GM23338 (cell line): ENCODE measurements at regions not wholly inside any gene's neighbourhood (a gene's known extent, or its start where the extent isn't known, plus 50 kb on each side); places are given as distances from the start of the nearest gene placed in this dataset.

ENCODE experiments used
- ATAC-seq: fragments of 200-7000 bp; cut with Tn5 transposase; 3 replicates; pipeline ENCODE4 v1.9.1; 2020
- DNase-seq: peaks from one replicate; pipeline ENCODE4 v3.0.0-alpha.2; 2015; ENCODE audit warnings: low spot score
- H2AFZ ChIP-seq: fragments of 200-600 bp; sonication (generic); 2 replicates; pipeline ENCODE4 v1.8.0; 2016; ENCODE audit warnings: antibody characterized with exemption, mild to moderate bottlenecking, moderate library complexity
- H3F3A ChIP-seq: fragments of 200-600 bp; sonication (generic); replicated peaks from 2 replicates; pipeline ENCODE4 v1.8.0; 2017; ENCODE audit warnings: antibody characterized with exemption, mixed run types, low read depth
- H3K27ac ChIP-seq: fragments of 200-600 bp; sonication (generic); 2 replicates; pipeline ENCODE4 v1.6.1; 2016; ENCODE audit warnings: low read depth
- H3K27me3 ChIP-seq: fragments of 200-600 bp; sonication (generic); 2 replicates; pipeline ENCODE4 v1.8.0; 2016; ENCODE audit warnings: mild to moderate bottlenecking, mixed run types, moderate library complexity; ENCODE audit not compliant: insufficient read depth
- H3K36me3 ChIP-seq: fragments of 200-600 bp; sonication (generic); 2 replicates; pipeline ENCODE4 v1.8.0; 2016; ENCODE audit warnings: mild to moderate bottlenecking; ENCODE audit not compliant: insufficient read depth
- H3K4me1 ChIP-seq: fragments of 200-600 bp; sonication (generic); 2 replicates; pipeline ENCODE4 v1.8.0; 2016; ENCODE audit warnings: mild to moderate bottlenecking, moderate library complexity; ENCODE audit not compliant: insufficient read depth
- H3K4me2 ChIP-seq: fragments of 200-600 bp; sonication (generic); 2 replicates; pipeline ENCODE4 v1.7.1; 2017; ENCODE audit warnings: mixed run types
- H3K4me3 ChIP-seq: fragments of 200-600 bp; sonication (generic); 2 replicates; pipeline ENCODE4 v1.6.1; 2016; ENCODE audit warnings: mixed run types
- H3K79me2 ChIP-seq: fragments of 200-600 bp; sonication (generic); replicated peaks from 2 replicates; pipeline ENCODE4 v1.8.0; 2017; ENCODE audit warnings: mild to moderate bottlenecking; ENCODE audit not compliant: insufficient read depth
- H3K9me2 ChIP-seq: fragments of 200-600 bp; sonication (generic); 2 replicates; pipeline ENCODE4 v1.8.0; 2017; ENCODE audit not compliant: insufficient read depth
- H4K20me1 ChIP-seq: fragments of 200-600 bp; sonication (generic); replicated peaks from 2 replicates; pipeline ENCODE4 v1.8.0; 2017; ENCODE audit warnings: mild to moderate bottlenecking; ENCODE audit not compliant: insufficient read depth
- H3K27ac Mint-ChIP-seq: 2 replicates; pipeline ENCODE4 v1.8.0; 2020; ENCODE audit warnings: inconsistent platforms, mild to moderate bottlenecking, moderate library complexity, mixed read lengths
- H3K27me3 Mint-ChIP-seq: 3 replicates; pipeline ENCODE4 v1.8.0; 2022; ENCODE audit warnings: low read depth, mild to moderate bottlenecking, moderate library complexity, mixed read lengths, inconsistent platforms; ENCODE audit not compliant: insufficient read depth, poor library complexity
- H3K36me3 Mint-ChIP-seq: 3 replicates; pipeline ENCODE4 v1.8.0; 2021; ENCODE audit warnings: low read depth, mild to moderate bottlenecking, inconsistent platforms, moderate library complexity, mixed read lengths
- H3K4me1 Mint-ChIP-seq: 3 replicates; pipeline ENCODE4 v1.8.0; 2020; ENCODE audit warnings: mild to moderate bottlenecking, inconsistent platforms, mixed read lengths
- H3K4me3 Mint-ChIP-seq: 3 replicates; pipeline ENCODE4 v1.8.0; 2021; ENCODE audit warnings: moderate library complexity, mild to moderate bottlenecking, inconsistent platforms, mixed read lengths
- H3K9me3 Mint-ChIP-seq: 3 replicates; pipeline ENCODE4 v1.8.0; 2020; ENCODE audit warnings: moderate library complexity, mild to moderate bottlenecking, inconsistent platforms, mixed read lengths
- CREB1 ChIP-seq: fragments of 250-450 bp; sonication (Bioruptor Pico); IDR thresholded peaks from 2 replicates; pipeline ENCODE4 v1.5.0; 2020; ENCODE audit warnings: low read depth, mild to moderate bottlenecking, moderate library complexity
- ETS1 ChIP-seq: IDR thresholded peaks from 2 replicates; pipeline ENCODE4 v1.6.1; 2016; ENCODE audit warnings: antibody characterized with exemption
- EZH2 ChIP-seq: fragments of 200-600 bp; sonication (generic); IDR thresholded peaks from one replicate; pipeline ENCODE4 v1.8.0; 2017; ENCODE audit warnings: antibody characterized with exemption, mild to moderate bottlenecking, low read depth; ENCODE audit not compliant: unreplicated experiment
- EZH2phosphoT487 ChIP-seq: fragments of 200-600 bp; sonication (generic); IDR thresholded peaks from one replicate; pipeline ENCODE4 v1.8.1; 2018; ENCODE audit warnings: antibody characterized with exemption; ENCODE audit not compliant: unreplicated experiment
- JUNB ChIP-seq: IDR thresholded peaks from one replicate; pipeline ENCODE4 v1.6.1; 2016; ENCODE audit warnings: antibody characterized with exemption; ENCODE audit not compliant: unreplicated experiment
- NANOG ChIP-seq: IDR thresholded peaks from 2 replicates; pipeline ENCODE4 v1.6.1; 2016; ENCODE audit warnings: antibody characterized with exemption, borderline replicate concordance
- POLR2AphosphoS5 ChIP-seq: IDR thresholded peaks from 2 replicates; pipeline ENCODE4 v1.6.1; 2016; ENCODE audit warnings: antibody characterized with exemption, low read depth
- REST ChIP-seq: IDR thresholded peaks from one replicate; pipeline ENCODE4 v1.6.1; 2018; ENCODE audit warnings: antibody characterized with exemption; ENCODE audit not compliant: unreplicated experiment
- STAT1 ChIP-seq: IDR thresholded peaks from one replicate; pipeline ENCODE4 v1.6.1; 2016; ENCODE audit warnings: antibody characterized with exemption; ENCODE audit not compliant: unreplicated experiment
- ZNF114 ChIP-seq: fragments of 250-450 bp; sonication (Bioruptor Pico); IDR thresholded peaks from 2 replicates; pipeline ENCODE4 v1.5.0; 2020; ENCODE audit warnings: mild to moderate bottlenecking, moderate library complexity
- ZNF331 ChIP-seq: fragments of 250-450 bp; sonication (Bioruptor Pico); IDR thresholded peaks from 2 replicates; pipeline ENCODE4 v1.5.0; 2020; ENCODE audit warnings: low read depth, mild to moderate bottlenecking, moderate library complexity
- ZNF462 ChIP-seq: fragments of 250-450 bp; sonication (Bioruptor Pico); IDR thresholded peaks from 2 replicates; pipeline ENCODE4 v1.5.0; 2020; ENCODE audit warnings: mild to moderate bottlenecking, moderate library complexity
- TF ChIP-seq, protein P1 (sequence below), 2 experiments: fragments of 200-600 bp in 1 of 2; sonication (generic) in 1 of 2; conservative IDR thresholded peaks; 2 replicates each; pipeline versions ENCODE4 v1.5.1 to v1.6.1; 2016 to 2017; ENCODE audit warnings: antibody characterized with exemption in 2 of 2, low read depth in 2 of 2, mild to moderate bottlenecking in 2 of 2, moderate library complexity in 1 of 2

DNA sequence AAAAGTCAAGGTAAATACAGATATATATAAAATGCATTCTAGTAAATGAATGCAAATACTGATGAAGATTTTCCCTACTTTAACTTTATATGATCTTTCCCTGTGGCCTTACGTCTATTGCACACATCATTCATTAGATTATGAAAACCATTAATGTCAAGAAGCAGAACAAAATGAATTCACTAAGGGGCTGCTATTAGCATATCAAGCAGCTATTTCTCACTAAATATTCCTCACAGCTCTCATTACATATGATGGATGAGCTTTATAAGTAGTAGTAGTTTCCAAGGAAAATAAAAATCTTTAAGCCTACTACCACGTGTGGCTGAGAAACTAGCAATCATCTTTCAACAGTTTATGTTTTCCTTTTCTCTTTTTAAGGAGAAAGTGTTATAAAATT lies 702.8 kb upstream of the SLC39A10 start:
- H3K79me2 ChIP-seq, result no peaks in the 10 kb centered on the region
- H3K36me3 Mint-ChIP-seq, result no peaks in the 10 kb centered on the region
- no peaks in the 10 kb centered on the region for H3K27me3 ChIP-seq
- no peak overlapping the region for H2AFZ ChIP-seq
- H3K36me3 ChIP-seq, result no peaks in the 10 kb centered on the region
- no peak for DNase-seq
- H3F3A ChIP-seq, result no peaks in the 10 kb centered on the region
- no peaks in the 10 kb centered on the region for H3K27me3 Mint-ChIP-seq
- H3K9me2 ChIP-seq, result no peaks in the 10 kb centered on the region
- H3K4me3 Mint-ChIP-seq, result no peak overlapping the region
- no peak for ATAC-seq
- no peaks in the 10 kb centered on the region for H3K4me1 ChIP-seq
- no peak overlapping the region for H3K27ac Mint-ChIP-seq
- H3K4me2 ChIP-seq, result no peak overlapping the region
- peaks cover 5% of the 10 kb centered on the region; the same call in 1 of the 3 replicates for H3K9me3 Mint-ChIP-seq
- H4K20me1 ChIP-seq, result no peaks in the 10 kb centered on the region
- H3K4me1 Mint-ChIP-seq, result no peaks in the 10 kb centered on the region
- H3K4me3 ChIP-seq, result no peak overlapping the region
- TF ChIP-seq ZNF114 (CRISPR knock-in tag), result no peak
- TF ChIP-seq REST, result no peak
- no peak for TF ChIP-seq STAT1
- no peak for TF ChIP-seq POLR2AphosphoS5
- TF ChIP-seq JUNB, result no peak
- TF ChIP-seq, protein P1, sequence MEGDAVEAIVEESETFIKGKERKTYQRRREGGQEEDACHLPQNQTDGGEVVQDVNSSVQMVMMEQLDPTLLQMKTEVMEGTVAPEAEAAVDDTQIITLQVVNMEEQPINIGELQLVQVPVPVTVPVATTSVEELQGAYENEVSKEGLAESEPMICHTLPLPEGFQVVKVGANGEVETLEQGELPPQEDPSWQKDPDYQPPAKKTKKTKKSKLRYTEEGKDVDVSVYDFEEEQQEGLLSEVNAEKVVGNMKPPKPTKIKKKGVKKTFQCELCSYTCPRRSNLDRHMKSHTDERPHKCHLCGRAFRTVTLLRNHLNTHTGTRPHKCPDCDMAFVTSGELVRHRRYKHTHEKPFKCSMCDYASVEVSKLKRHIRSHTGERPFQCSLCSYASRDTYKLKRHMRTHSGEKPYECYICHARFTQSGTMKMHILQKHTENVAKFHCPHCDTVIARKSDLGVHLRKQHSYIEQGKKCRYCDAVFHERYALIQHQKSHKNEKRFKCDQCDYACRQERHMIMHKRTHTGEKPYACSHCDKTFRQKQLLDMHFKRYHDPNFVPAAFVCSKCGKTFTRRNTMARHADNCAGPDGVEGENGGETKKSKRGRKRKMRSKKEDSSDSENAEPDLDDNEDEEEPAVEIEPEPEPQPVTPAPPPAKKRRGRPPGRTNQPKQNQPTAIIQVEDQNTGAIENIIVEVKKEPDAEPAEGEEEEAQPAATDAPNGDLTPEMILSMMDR (conservative IDR thresholded peaks at IDR 0.05; ENCODE audit: low read depth in 2 of 2), result no peak
- no peak for TF ChIP-seq EZH2phosphoT487
- no peak for TF ChIP-seq ZNF331 (CRISPR knock-in tag)
- no peak for TF ChIP-seq EZH2
- TF ChIP-seq ZNF462 (CRISPR knock-in tag), result no peak
- no peak for TF ChIP-seq CREB1 (CRISPR knock-in tag)
- TF ChIP-seq ETS1, result no peak
- no peak for TF ChIP-seq NANOG
- H3K27ac ChIP-seq, result no peak overlapping the region
